ENCODE measurements at regions not wholly inside any gene's neighbourhood (a gene's known extent, or its start where the extent isn't known, plus 50 kb on each side); places are given as distances from the start of the nearest gene placed in this dataset.

DNA sequence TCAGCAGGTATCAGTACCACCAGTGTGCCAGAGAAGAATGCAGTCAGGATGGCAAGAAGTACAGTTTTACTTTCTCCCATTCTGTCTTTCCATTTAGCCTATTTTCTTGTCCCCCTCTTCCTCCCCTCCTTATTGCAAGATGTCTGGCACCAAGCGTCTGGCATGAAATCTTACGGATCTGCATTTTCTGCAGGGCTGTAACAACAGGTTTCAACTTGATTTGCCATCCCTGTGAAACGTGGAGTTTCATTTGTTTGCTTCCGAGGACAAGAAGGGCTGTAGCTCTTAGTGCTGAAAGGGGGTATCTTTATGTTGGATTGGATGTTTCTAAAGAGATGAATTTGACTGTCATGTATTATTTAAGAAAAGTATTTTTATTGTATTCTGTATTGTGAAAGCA is 1110.6 kb downstream of the BCL11B start:
- ChIA-PET CTCF (no interaction called here), POLR2A (ENCODE audit: unreplicated experiment) (no interaction called here)
- no peaks in the 10 kb centered on the region for H3K9me1 ChIP-seq (ENCODE audit: insufficient read depth, low read length)
- no peaks in the 10 kb centered on the region for H3K4me1 ChIP-seq (ENCODE audit: control insufficient read depth, insufficient read depth, low read length)
- no peak overlapping the region for H2BK20ac ChIP-seq (ENCODE audit: low read depth, low read length)
- no peak overlapping the region for H3K4me2 ChIP-seq (ENCODE audit: low read depth, low read length)
- in situ Hi-C loops (cut with MboI; ENCODE audit: low sequenced_read_pairs), result no loop called here
- H3K18ac ChIP-seq (ENCODE audit: low read depth, low read length), result no peak overlapping the region
- H3K23ac ChIP-seq (ENCODE audit: low read depth, low read length), result no peak overlapping the region
- no peak overlapping the region for H3K14ac ChIP-seq (replicated peaks; ENCODE audit: low read depth, low read length)
- H3K36me3 ChIP-seq (ENCODE audit: control insufficient read depth, insufficient read depth, low read length), result no peaks in the 10 kb centered on the region
- H4K20me1 ChIP-seq (ENCODE audit: insufficient read depth, low read length), result no peaks in the 10 kb centered on the region
- no peak for TF ChIP-seq USF2 (IDR thresholded peaks at IDR 0.05; ENCODE audit: low read depth, low read length)
- TF ChIP-seq MAZ (IDR thresholded peaks at IDR 0.05; ENCODE audit: borderline replicate concordance, low read depth, low read length), result no peak
- no peak for TF ChIP-seq CEBPB (IDR thresholded peaks at IDR 0.05; ENCODE audit: low read depth, low read length)
- TF ChIP-seq NFE2L2 (IDR thresholded peaks at IDR 0.05; ENCODE audit: low read depth, low read length), result no peak
- TF ChIP-seq BHLHE40 (IDR thresholded peaks at IDR 0.05; ENCODE audit: low read depth, low read length), result no peak
- no peak for TF ChIP-seq CTCF (conservative IDR thresholded peaks at IDR 0.05; ENCODE audit: low read depth, low read length)
- TF ChIP-seq FOS (IDR thresholded peaks at IDR 0.05; ENCODE audit: low read depth, low read length), result no peak
- TF ChIP-seq, protein P1, sequence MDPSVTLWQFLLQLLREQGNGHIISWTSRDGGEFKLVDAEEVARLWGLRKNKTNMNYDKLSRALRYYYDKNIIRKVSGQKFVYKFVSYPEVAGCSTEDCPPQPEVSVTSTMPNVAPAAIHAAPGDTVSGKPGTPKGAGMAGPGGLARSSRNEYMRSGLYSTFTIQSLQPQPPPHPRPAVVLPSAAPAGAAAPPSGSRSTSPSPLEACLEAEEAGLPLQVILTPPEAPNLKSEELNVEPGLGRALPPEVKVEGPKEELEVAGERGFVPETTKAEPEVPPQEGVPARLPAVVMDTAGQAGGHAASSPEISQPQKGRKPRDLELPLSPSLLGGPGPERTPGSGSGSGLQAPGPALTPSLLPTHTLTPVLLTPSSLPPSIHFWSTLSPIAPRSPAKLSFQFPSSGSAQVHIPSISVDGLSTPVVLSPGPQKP (IDR thresholded peaks at IDR 0.05; ENCODE audit: borderline replicate concordance, low read depth, low read length), result no peak
- no peak for TF ChIP-seq SMC3 (IDR thresholded peaks at IDR 0.05; ENCODE audit: low read depth, low read length)
- no peak for TF ChIP-seq RAD21 (IDR thresholded peaks at IDR 0.05; ENCODE audit: low read length)
- TF ChIP-seq MAFK (IDR thresholded peaks at IDR 0.05; ENCODE audit: low read depth, low read length), result no peak
- no peak for ATAC-seq (ENCODE audit: low read depth)
- dilution Hi-C loops (cut with HindIII; ENCODE audit: low sequenced_read_pairs, unreplicated experiment), result no loop called here
- no peak overlapping the region for H4K8ac ChIP-seq (ENCODE audit: low read depth in 2 of 2, low read length in 2 of 2)
- H3K4me3 ChIP-seq (ENCODE audit: insufficient read depth, low read depth, low read length), result no peak overlapping the region
- intact Hi-C loops (cut with micrococcal nuclease), result no loop called here
- no peak overlapping the region for H2BK15ac ChIP-seq (ENCODE audit: low read depth, low read length)
- peaks cover 28% of the 10 kb centered on the region for H3K9me3 ChIP-seq (ENCODE audit: control insufficient read depth, insufficient read depth, low read length)
- H3K56ac ChIP-seq (ENCODE audit: extremely low read depth, insufficient read depth, low read length), result no peak overlapping the region
- no peak overlapping the region for H2BK120ac ChIP-seq (ENCODE audit: low read depth, low read length)
- DNase-seq, result no peak
- no TSS peak for BruUV-seq (replicated peaks)
- H3K79me1 ChIP-seq (ENCODE audit: low read depth in 1 of 2, low read length in 2 of 2), result no peaks in the 10 kb centered on the region
- no peaks in the 10 kb centered on the region for H3K27me3 ChIP-seq (ENCODE audit: control insufficient read depth, insufficient read depth, low read length)
- no peak overlapping the region for H2AFZ ChIP-seq (replicated peaks; ENCODE audit: low read length, poor library complexity)
- no peak overlapping the region for H4K91ac ChIP-seq (ENCODE audit: insufficient read depth, low read depth, low read length)
- H2AK5ac ChIP-seq (ENCODE audit: low read depth, low read length), result no peak overlapping the region
- H3K9ac ChIP-seq (ENCODE audit: low read depth, low read length), result no peak overlapping the region
- H3K27ac ChIP-seq (ENCODE audit: insufficient read depth, low read length), result no peak overlapping the region
- no peak overlapping the region for H4K5ac ChIP-seq (ENCODE audit: low read depth, low read length)
- no peak overlapping the region for H3K4ac ChIP-seq (ENCODE audit: low read depth, low read length)
- WGBS, 2 experiments (ENCODE audit: extremely low coverage in 2 of 2, insufficient read length in 1 of 2), result 18% methylated on average over 2 of the region's 4 CpGs; no CpG with 5 or more reads in 1 of the 2 experiments
- H2BK5ac ChIP-seq (ENCODE audit: low read depth, low read length, poor library complexity, severe bottlenecking), result no peak overlapping the region
- no peak overlapping the region for H2AK9ac ChIP-seq (replicated peaks; ENCODE audit: low read depth, low read length, poor library complexity)

Data from IMR-90 (cell line).